NCI-H82 (cell line): ENCODE measurements at regions not wholly inside any gene's neighbourhood (a gene's known extent, or its start where the extent isn't known, plus 50 kb on each side); places are given as distances from the start of the nearest gene placed in this dataset.

Experiments used
- DNase-seq: peaks from one replicate; lab custom pipeline; 2025; lab: John Stamatoyannopoulos, UW

DNA sequence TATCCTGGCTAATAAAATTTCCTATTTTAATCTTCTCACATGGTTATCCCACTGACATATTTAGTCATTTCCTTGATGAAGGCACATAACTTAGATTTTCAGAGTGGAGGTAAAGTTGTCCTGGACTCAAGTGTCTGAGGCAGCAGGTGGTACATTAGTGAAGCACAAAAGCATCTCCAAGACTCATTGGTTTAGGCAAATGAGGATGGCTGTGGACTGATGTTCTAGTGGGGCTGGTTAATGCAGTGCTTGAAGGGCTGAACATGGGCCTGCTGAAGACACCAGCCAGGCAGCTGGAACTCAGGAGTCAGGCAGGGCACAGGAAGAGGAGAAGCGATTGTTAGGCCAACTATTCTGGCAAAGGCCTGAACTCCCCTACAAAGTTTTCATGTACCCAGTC, 76.3 kb upstream of the SESN3 start:
- peak; percentile 39 for DNase-seq

DNA sequence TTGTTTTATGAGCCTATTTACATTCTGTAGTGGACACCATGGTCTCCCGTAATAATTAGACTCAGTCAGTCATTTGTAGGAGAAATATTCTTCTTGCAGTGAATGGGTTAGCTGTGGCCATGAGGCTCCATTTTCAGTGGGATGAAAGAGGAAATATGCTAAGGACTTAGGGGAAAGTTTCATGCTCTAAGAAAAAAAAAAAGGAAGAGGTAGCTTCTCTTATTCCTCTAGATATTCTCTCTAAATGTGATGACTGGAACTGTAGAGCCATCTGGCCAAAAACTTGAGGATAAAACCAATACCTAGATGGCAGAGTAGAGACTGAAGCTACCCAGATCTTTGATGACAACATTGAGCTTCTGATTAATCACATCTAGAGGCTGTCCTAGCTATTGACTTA, 75.8 kb upstream of the SESN3 start:
- DNase-seq: no peak

DNA sequence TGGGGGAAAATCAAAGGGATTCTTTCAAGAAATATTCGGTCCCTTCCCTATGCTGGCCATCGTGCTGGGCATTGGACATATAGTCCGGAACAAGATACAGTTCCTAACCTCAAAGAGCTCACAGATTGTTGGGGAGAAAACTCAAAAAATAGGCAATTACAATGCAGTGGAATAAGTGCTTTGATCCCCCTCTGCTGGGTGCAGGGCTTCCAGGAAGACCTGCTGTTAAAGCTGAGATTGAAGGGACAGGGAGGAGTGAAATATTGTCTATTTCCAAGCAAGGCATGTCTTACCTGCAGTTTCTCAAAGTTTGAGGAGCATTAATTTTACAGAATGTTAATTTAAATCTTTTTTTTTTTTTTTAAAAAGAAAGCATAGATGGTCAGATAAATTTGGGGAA, 75.1 kb upstream of the SESN3 start:
- DNase-seq: no peak

DNA sequence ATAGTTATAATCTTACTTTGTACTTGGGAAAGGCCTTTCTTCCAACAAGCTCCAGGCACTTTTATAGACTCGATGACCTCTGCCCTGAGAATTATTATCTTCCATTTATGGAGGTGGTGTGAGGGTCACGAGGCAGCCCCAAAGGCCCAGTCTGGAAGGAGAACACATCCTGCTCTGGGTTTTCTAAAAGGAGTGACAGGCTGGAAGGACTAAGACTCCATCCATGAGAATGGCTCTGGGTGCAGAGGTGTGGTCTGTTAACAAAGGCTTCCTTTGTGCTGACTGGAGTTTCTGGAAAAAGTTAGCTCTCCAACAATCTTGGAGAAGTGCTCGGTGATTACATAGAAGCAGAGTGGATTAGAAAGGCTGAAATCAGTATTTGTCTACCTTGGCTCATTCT, 74.7 kb upstream of the SESN3 start:
- DNase-seq: no peak

DNA sequence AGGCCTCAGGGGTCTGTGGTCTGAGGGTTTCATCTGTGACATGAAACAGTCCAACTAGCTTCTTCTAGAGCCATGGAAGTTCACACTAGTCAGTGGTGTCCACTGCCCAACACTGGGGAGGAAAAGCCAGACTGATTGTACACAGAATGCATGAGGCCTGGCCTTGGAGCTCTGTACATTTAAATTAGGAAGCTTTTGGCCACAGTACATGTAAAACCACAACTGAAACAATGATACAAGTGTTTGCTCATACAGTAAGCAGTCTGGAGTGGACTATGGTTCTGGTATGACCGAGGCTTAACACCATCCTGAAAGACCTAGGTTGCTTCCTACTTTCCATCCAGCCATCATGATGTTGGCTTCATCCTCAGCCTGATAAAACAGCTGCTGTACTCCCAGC, 73.8 kb upstream of the SESN3 start:
- DNase-seq: no peak

DNA sequence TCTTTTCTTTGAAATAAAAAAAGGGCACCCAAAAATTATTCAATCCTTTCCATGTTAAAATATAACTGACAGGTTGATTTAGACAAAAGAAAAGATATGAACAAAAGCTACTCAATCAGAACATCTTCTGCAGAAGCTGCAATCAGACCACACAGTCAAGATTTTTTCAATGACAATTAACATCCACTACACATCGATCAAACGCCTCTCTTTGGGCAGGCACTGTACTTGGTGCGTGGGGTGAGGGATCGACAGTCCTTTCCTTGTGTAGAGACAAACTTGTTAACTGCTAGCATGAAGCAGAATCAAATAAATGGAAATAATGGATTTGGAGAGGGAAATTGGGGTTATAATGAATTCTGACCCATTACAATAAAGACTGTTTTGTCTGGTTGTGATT, 71.2 kb upstream of the SESN3 start:
- no peak for DNase-seq

GRCh38 chr11:95301474-95301873, 70.5 kb upstream of the SESN3 start:
- peak; percentile 62 for DNase-seq

DNA sequence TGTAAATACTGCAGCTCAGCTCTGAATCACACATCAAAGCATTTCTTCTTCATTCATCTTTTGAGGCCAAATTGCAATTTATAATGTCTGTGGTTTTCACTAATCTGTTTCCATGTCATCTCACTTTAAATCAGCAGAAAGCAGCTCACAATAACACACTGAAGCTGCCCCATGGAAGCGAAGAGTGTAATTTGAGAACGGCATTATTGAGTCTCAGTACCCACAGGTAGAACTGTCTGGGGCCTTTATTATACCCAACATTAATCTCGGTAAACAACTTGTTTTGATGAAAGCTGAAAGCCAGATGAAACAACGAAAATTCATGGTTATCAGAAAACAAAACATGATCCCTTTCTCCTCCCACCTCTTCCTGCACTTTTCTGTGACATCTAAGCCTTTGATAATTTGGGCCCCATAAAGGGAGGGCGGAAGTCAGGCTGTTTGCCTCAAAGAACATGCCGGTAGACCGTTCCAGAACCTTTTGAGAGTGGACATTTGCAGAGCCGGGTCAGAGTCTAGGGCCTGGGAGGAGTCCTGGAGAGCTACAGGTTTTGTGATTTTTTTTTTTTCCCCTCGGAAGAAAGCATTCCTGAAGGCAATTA, 68.2 kb upstream of the SESN3 start:
- peak; percentile 30 for DNase-seq

DNA sequence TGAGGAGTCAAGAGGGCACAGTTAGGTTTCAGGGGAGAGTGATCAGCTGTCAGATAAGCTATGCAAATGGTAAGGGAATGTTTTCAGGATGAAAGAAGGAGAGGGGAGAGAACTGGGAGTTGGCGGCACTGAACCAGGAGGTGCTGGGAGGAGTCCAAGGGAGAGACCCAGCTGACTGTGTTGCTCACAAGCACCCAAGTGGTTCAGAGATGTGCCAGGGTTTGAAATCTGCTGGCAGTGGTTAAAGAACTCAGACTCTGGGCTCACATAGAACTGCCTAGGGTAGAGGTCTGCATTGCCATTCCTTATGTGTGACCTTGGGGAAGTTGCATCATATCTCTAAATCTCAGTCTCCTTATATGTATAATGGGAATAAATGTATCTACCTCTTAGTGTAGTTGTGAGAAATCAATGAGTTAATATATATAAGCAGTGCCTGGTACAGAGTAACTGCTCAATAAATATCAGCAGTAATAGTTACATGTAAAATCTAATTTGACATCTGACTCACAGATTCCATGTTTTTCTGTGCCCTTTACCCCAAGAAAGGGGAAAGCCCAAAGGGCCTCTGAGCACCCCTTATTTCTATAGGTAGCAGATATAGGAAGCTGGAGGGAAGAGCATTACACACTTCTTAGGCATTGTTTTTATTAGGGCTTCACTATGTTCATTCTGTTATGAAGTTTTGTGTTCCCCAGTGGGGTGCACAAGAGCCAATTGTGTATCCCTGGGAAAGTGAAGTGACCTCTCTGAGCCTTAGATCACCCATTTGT, 66.9 kb upstream of the SESN3 start:
- no peak for DNase-seq

DNA sequence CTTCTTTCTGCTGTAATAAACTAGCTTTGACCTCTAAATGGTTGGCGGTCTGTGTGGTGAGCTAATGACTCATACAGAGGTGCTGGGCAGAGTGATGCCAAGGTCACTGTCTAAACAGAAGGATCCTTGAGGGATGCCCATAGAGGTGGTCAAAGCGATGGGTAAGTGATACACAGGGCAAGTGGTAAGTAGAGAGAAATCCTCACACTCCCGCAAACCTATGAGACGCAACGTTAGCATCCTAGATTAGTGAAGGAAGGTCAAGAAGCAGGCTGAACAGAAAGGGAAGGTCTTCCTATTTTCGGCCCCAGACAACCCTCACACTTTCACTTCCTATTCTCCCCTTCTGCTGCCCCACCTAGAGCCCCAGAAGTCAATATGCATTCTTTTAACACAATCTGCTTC, 65.6 kb upstream of the SESN3 start:
- no peak for DNase-seq

DNA sequence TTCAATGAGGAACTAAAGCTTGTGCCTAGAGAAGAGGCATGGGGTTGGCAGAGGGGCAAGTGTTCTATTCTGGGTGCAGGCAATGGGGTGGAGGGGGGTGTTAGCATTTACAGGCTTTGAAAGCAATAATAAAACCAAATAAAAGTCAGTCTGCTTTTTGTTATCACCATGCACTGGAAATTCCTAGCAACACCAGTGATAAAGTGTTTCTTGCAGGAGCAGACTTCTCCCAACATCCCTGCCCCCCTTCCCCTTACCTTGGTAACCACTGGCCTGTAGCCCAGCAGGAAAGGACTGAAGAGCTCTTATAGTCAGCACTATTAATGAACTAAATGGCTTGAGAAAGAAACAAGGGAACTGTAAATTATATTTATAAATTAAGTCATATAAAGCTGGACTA, 65.2 kb upstream of the SESN3 start:
- no peak for DNase-seq

DNA sequence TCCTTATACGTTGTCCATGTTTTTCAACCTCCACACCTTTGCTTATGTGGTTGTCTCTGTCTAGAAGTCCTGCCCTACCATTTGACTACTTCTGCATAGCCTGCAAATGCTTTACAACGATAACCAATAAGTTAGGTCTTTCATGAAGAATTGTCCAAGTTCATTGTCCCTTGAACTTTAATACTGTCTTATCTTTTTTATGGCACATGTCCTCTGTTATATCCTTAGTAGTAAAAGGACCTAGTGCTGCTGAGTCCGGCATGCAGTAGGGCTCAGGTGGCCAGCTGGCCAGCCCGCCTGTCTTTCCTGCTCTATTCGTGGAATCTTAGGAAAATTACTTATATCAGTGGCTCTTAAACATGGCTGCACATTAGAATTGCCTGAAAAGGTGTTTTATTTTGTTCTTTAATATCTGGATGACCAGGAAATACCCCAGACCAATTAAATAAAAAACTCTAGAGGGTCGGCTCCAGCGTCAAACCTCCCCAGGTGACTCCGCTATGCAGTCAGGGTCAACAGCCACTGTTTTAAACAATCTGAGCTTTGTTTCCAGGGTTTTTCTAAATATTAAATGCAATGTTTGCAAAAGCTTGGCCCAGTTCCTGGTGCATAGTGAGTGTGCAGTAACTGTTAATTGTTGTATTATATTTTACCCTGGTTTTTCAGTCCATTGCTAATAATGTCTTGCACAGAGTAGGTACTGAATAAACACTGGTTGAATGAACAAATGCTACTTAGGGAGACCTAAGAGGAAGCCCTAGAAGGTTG, 64.6 kb upstream of the SESN3 start:
- no peak for DNase-seq

DNA sequence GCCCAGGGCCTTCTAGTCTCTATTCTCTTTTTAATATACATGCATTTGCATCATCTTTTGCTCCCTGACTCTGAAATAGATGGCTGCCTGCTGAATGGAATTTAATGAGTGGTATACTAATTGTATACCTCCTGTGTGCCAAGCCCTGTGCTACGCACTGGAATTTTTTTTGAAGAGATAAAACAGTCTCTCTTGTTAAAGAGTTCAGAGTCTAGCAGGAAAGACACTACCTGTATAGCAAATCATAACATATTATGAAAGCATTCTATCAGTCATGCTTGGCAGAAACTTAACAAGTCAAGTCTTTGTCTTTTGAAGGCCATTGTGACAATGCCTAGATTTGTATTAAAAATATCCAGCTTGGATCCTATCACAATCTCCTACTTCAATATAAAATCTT, 63.7 kb upstream of the SESN3 start:
- DNase-seq: no peak

GRCh38 chr11:95293116-95293515, 62.1 kb upstream of the SESN3 start:
- DNase-seq: no peak

GRCh38 chr11:95291946-95292345, 60.9 kb upstream of the SESN3 start:
- DNase-seq: no peak

GRCh38 chr11:95289378-95290101, 58.5 kb upstream of the SESN3 start:
- DNase-seq: no peak

GRCh38 chr11:95284057-95285052, 53.4 kb upstream of the SESN3 start:
- DNase-seq: no peak

DNA sequence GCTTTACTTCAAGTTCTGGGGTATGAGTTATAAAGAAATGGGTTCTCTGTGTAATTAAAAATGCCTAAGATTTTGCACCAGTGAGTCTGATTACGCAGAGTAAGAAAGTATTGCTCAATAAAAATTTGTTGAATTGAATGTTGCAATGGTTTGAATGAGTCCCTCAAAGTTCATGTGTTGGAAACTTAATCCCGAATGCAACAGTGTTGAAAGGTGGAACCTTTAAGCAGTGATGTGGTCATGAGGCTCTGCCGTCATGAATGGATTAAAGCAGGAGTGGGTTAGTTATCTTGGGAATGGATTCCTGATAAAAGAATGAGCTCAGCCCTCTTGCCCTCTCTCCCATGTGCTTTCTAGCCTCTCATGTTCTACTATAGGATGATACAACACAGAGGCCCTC, 52.6 kb upstream of the SESN3 start:
- DNase-seq: no peak

- no peak for DNase-seq
Measured at GRCh38 chr11:95283146-95283545, 52.1 kb upstream of the SESN3 start.

DNA sequence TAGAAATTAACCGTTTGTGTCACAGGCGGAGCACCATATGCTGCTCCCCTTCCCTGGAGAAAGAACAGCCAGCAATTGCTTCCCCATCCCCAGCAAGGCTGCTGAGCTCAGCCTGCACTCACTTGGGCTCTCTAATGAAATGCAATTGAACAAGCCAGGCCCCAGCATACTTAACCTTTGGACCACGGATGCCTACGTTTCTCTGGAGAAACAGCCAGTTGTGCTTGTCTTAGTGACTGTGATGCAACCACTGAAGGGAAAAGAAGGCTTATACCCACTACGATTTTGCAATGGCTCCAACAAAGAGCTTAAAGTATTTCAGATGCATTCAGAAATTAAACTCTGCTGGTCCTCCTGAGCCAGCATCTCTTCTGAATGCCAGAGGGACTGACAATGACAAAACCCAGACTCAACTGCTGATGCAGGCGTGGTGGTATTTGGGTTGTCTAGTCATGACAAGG, 51.3 kb upstream of the SESN3 start:
- peak; percentile 22 for DNase-seq
